GM12874 (cell line): ENCODE measurements at regions not wholly inside any gene's neighbourhood (a gene's known extent, or its start where the extent isn't known, plus 50 kb on each side); places are given as distances from the start of the nearest gene placed in this dataset.

ENCODE experiments used
- CTCF ChIP-seq: IDR thresholded peaks from 2 replicates; pipeline ENCODE4 v1.5.1; 2011; ENCODE audit warnings: low read depth, mild to moderate bottlenecking, control low read depth, low read length, moderate library complexity; ENCODE audit not compliant: insufficient read depth

GRCh38 chr7:41617987-41618386, 84.9 kb downstream of the INHBA start:
- TF ChIP-seq CTCF: no peak

GRCh38 chr7:41612798-41613197, 90.1 kb downstream of the INHBA start:
- no peak for TF ChIP-seq CTCF

GRCh38 chr7:41612386-41612785, 90.5 kb downstream of the INHBA start:
- no peak for TF ChIP-seq CTCF

- TF ChIP-seq CTCF: no peak
Measured at GRCh38 chr7:41608447-41608846, 94.4 kb downstream of the INHBA start.

- no peak for TF ChIP-seq CTCF
Measured at GRCh38 chr7:41603985-41604384, 98.9 kb downstream of the INHBA start.

- no peak for TF ChIP-seq CTCF
Measured at GRCh38 chr7:41599760-41600159, 103.1 kb downstream of the INHBA start.

GRCh38 chr7:41592794-41593193, 110.1 kb downstream of the INHBA start:
- no peak for TF ChIP-seq CTCF

- no peak for TF ChIP-seq CTCF
Measured at GRCh38 chr7:41592236-41592635, 110.7 kb downstream of the INHBA start.
